Activated naive CD4-positive, alpha-beta T cell treated with anti-CD3 and anti-CD28 coated beads, Interleukin-2, amount 50 U/mL, for 24 hours (primary cell): ENCODE measurements at regions not wholly inside any gene's neighbourhood (a gene's known extent, or its start where the extent isn't known, plus 50 kb on each side); places are given as distances from the start of the nearest gene placed in this dataset.

Source experiments
- H3K27ac Mint-ChIP-seq: one replicate; pipeline ENCODE4 v1.8.0; 2021; ENCODE audit warnings: mild to moderate bottlenecking, mixed read lengths
- H3K27me3 Mint-ChIP-seq: one replicate; pipeline ENCODE4 v1.8.0; 2021; ENCODE audit warnings: mixed read lengths
- H3K36me3 Mint-ChIP-seq: one replicate; pipeline ENCODE4 v1.8.0; 2021; ENCODE audit warnings: mixed read lengths
- H3K4me1 Mint-ChIP-seq: one replicate; pipeline ENCODE4 v1.8.0; 2021; ENCODE audit warnings: mixed read lengths
- H3K4me3 Mint-ChIP-seq: one replicate; pipeline ENCODE4 v1.8.0; 2021; ENCODE audit warnings: mild to moderate bottlenecking, mixed read lengths
- H3K9me3 Mint-ChIP-seq: one replicate; pipeline ENCODE4 v1.8.0; 2021; ENCODE audit warnings: mixed read lengths

DNA sequence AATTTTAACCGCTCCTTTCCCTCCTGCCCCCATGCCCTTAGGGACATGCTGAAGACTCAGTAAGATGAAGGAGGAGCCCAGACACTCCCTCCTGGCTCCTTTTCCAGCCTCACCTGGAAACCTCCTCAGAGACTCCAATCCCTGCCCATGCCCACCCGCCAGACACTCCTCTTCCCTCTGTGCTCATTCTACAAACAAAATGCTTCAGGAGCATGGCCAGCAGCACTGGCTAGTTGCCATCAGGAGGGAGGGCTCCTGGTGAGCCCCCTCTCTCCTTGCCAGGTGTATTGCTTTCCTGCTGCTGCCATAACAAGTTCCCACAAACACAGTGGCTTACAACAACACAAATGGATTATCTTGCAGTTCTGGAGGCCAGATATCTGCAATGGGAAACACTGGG is 126.1 kb downstream of the PSMG1 start:
- Mint-ChIP-seq H3K4me1 (no peaks in the 10 kb centered on the region), H3K27me3 (no peaks in the 10 kb centered on the region), H3K4me3 (no peak overlapping the region), H3K36me3 (no peaks in the 10 kb centered on the region), H3K9me3 (no peaks in the 10 kb centered on the region), H3K27ac (no peak overlapping the region)

DNA sequence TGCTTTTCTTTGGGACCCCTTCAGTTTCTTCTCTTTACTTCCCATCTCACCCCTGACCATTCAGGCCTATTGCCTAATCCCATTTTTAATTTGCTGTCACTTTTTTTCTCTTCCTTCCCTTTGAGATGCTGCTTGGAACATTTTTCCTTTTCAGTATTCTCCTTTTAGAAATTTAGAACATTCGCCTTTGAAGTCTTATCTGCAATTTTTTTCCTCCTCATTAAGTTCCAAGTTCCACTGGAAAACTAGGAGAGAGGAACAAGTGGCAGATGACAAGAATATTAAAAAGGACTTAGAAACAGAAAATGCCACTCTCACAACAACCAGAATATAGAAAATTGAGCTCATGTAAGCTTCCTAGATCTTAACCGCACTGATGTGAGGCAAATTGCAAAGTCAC is 126.6 kb downstream of the PSMG1 start:
- Mint-ChIP-seq H3K36me3 (no peaks in the 10 kb centered on the region), H3K27me3 (no peaks in the 10 kb centered on the region), H3K27ac (no peak overlapping the region), H3K4me3 (no peak overlapping the region), H3K4me1 (no peaks in the 10 kb centered on the region), H3K9me3 (no peaks in the 10 kb centered on the region)

DNA sequence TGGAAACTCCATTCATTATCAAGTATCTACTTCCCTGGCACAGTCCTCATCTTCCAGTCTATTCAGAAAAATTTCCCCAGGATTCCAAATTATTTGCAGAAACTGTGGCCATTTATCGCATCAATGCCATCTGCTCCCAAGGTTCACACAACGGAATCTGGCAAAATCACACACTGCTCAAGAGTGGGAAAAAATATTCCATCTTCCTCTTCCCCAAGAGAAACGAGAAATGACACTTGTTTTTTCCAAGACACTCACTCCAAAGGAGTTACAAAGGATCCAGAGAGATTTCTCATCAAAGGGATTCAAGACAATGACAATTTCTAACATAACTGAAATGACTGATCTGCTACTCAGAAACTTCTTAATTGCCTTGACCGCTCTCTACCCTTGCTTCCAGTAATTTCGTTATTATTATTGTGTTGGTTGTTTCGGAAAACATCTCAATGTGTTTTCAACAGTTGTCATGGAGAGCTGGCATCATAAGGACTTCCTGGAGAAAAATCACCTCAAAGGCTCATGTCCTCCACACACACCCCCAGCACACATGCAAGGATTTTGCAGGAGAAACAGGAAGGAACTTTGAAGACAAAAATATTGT is 128.0 kb downstream of the PSMG1 start:
- no peaks in the 10 kb centered on the region for H3K27me3 Mint-ChIP-seq
- no peak overlapping the region for H3K4me3 Mint-ChIP-seq
- H3K27ac Mint-ChIP-seq = no peak overlapping the region
- H3K4me1 Mint-ChIP-seq = no peaks in the 10 kb centered on the region
- H3K36me3 Mint-ChIP-seq = no peaks in the 10 kb centered on the region
- H3K9me3 Mint-ChIP-seq = no peaks in the 10 kb centered on the region

DNA sequence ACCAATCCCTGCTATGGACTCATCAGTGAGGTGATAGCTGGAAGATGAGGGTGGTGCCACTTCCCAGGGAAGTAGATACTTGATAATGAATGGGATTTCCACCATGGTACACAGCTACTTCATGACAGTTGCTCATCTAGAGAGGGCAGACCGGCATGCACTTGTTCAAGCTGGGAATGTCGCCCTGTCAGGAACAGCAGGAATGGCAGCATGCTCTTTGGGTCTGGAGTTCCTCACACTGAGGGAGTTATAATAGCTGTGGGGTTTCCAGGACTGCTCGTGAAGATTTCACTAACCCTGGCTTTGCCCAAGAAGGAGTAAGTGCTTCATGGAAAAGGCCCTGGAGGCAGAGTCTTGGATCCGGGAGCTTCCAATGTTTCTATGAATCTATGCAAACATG is 129.2 kb downstream of the PSMG1 start:
- Mint-ChIP-seq H3K27me3 (no peaks in the 10 kb centered on the region), H3K4me3 (no peak overlapping the region), H3K4me1 (no peaks in the 10 kb centered on the region), H3K36me3 (no peaks in the 10 kb centered on the region), H3K9me3 (no peaks in the 10 kb centered on the region), H3K27ac (no peak overlapping the region)

DNA sequence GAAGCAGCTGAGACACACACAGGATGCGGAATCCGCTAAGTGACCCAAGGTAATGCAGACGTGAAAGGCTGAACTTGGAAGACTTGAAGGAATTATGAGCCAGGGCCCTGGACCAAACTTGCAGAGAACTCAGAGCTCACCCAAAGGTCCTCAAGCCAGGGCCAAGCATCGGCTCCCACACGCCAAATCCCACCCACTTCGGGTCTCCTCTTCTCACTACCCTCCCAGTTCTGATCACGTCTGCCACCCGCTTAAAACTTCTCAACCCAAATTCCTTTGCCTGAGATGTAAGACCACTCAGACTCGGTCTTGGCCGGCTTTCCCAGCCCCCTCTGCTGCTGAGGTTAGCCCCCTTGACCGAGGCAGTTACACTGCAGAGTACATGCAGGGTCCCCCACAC is 130.1 kb downstream of the PSMG1 start:
- no peaks in the 10 kb centered on the region for H3K27me3 Mint-ChIP-seq
- no peaks in the 10 kb centered on the region for H3K4me1 Mint-ChIP-seq
- H3K27ac Mint-ChIP-seq = no peak overlapping the region
- H3K9me3 Mint-ChIP-seq = no peaks in the 10 kb centered on the region
- H3K4me3 Mint-ChIP-seq = no peak overlapping the region
- H3K36me3 Mint-ChIP-seq = no peaks in the 10 kb centered on the region

DNA sequence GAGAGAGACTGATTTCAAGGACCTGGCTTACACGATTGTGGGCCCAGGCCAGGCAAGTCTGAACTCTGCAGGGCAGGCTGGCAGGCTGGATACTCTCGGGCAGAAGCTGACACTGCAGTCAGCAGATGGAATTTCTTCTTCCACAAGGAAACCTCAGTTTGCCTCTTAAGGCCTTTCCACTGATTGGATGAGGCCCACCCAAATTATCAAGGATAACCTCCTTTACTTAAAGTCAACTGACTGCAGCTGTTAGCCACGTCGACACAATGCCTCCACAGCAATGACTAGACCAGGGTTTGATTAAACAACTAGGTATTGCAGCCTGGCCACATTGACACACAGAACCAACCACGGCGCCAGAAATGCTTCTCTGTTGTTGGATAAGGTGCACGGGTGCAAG is 130.5 kb downstream of the PSMG1 start:
- Mint-ChIP-seq H3K4me3 (no peak overlapping the region), H3K36me3 (no peaks in the 10 kb centered on the region), H3K4me1 (no peaks in the 10 kb centered on the region), H3K27ac (no peak overlapping the region), H3K27me3 (no peaks in the 10 kb centered on the region), H3K9me3 (no peaks in the 10 kb centered on the region)

GRCh38 chr21:39051588-39051949 is 131.7 kb downstream of the PSMG1 start:
- no peaks in the 10 kb centered on the region for H3K36me3 Mint-ChIP-seq
- no peak overlapping the region for H3K27ac Mint-ChIP-seq
- H3K27me3 Mint-ChIP-seq = no peaks in the 10 kb centered on the region
- no peaks in the 10 kb centered on the region for H3K9me3 Mint-ChIP-seq
- no peaks in the 10 kb centered on the region for H3K4me1 Mint-ChIP-seq
- H3K4me3 Mint-ChIP-seq = no peak overlapping the region

GRCh38 chr21:39050841-39051587 is 132.2 kb downstream of the PSMG1 start:
- H3K27ac Mint-ChIP-seq = no peak overlapping the region
- peaks cover 1% of the 10 kb centered on the region for H3K27me3 Mint-ChIP-seq
- no peaks in the 10 kb centered on the region for H3K9me3 Mint-ChIP-seq
- no peak overlapping the region for H3K4me3 Mint-ChIP-seq
- H3K4me1 Mint-ChIP-seq = no peaks in the 10 kb centered on the region
- H3K36me3 Mint-ChIP-seq = no peaks in the 10 kb centered on the region

- no peak overlapping the region for H3K27ac Mint-ChIP-seq
- no peaks in the 10 kb centered on the region for H3K4me1 Mint-ChIP-seq
- peaks cover 1% of the 10 kb centered on the region for H3K27me3 Mint-ChIP-seq
- H3K36me3 Mint-ChIP-seq = no peaks in the 10 kb centered on the region
- no peaks in the 10 kb centered on the region for H3K9me3 Mint-ChIP-seq
- no peak overlapping the region for H3K4me3 Mint-ChIP-seq
These were observed 134.7 kb downstream of the PSMG1 start for GRCh38 chr21:39048574-39048973.

DNA sequence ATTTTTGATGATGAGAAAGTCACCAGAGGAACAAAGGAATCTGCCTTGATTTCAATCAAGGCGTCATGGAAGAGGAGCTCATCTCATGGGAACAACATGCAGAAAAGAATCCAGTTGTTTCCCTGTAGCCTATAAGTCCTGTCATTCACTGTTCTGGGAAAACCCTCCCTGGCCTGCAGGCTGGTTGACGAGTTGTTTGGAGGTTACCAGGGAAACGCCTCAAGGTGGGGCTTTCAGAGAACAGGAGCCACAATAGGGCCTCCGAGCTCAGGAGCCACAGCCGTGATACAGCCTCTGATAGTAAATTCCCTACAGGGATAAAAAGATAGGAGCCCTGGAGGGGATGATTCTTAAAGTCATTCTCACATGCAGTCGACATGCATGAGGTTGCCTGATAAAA is 135.2 kb downstream of the PSMG1 start:
- Mint-ChIP-seq H3K36me3 (no peaks in the 10 kb centered on the region), H3K4me1 (no peaks in the 10 kb centered on the region), H3K4me3 (no peak overlapping the region), H3K27ac (no peak overlapping the region), H3K9me3 (no peaks in the 10 kb centered on the region), H3K27me3 (peaks cover 1% of the 10 kb centered on the region)

DNA sequence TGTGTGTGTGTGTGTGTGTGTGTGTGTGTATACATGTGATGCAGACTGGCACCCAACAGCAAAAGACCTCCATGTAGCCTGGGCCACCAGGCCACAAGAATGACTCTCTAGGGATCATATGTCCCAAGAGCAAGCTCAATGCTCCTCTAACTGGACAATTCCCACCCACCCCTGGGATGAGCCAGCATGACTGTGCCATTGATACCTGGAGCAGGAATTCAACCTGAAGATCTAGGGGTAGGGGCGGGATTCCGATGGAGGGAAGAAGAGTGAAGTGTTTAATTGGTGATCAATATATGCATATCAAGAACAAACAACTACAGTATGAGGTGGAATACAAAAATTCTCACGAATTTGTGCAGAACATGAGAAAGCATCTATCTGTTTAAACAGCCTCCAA is 136.2 kb downstream of the PSMG1 start:
- no peaks in the 10 kb centered on the region for H3K9me3 Mint-ChIP-seq

GRCh38 chr21:39046236-39046916 is 136.9 kb downstream of the PSMG1 start:
- Mint-ChIP-seq H3K27ac (no peak overlapping the region), H3K36me3 (no peaks in the 10 kb centered on the region), H3K27me3 (peaks cover 1% of the 10 kb centered on the region), H3K4me1 (no peaks in the 10 kb centered on the region), H3K4me3 (no peak overlapping the region), H3K9me3 (no peaks in the 10 kb centered on the region)

More for the DNA sequence above, 136.2 kb downstream of the PSMG1 start:
- H3K27me3 Mint-ChIP-seq = peaks cover 1% of the 10 kb centered on the region
- H3K27ac Mint-ChIP-seq = no peak overlapping the region
- no peak overlapping the region for H3K4me3 Mint-ChIP-seq
- no peaks in the 10 kb centered on the region for H3K4me1 Mint-ChIP-seq
- no peaks in the 10 kb centered on the region for H3K36me3 Mint-ChIP-seq

- H3K36me3 Mint-ChIP-seq = no peaks in the 10 kb centered on the region
- no peaks in the 10 kb centered on the region for H3K9me3 Mint-ChIP-seq
- peaks cover 12% of the 10 kb centered on the region for H3K4me1 Mint-ChIP-seq
- peaks cover 2% of the 10 kb centered on the region for H3K27me3 Mint-ChIP-seq
- H3K4me3 Mint-ChIP-seq = no peak overlapping the region
- H3K27ac Mint-ChIP-seq = no peak overlapping the region
These were observed 141.4 kb downstream of the PSMG1 start for GRCh38 chr21:39041816-39042215.

GRCh38 chr21:39040494-39041110 is 142.6 kb downstream of the PSMG1 start:
- Mint-ChIP-seq H3K9me3 (no peaks in the 10 kb centered on the region), H3K27ac (no peak overlapping the region), H3K4me3 (no peak overlapping the region), H3K36me3 (no peaks in the 10 kb centered on the region), H3K27me3 (peaks cover 6% of the 10 kb centered on the region), H3K4me1 (peaks cover 12% of the 10 kb centered on the region)

DNA sequence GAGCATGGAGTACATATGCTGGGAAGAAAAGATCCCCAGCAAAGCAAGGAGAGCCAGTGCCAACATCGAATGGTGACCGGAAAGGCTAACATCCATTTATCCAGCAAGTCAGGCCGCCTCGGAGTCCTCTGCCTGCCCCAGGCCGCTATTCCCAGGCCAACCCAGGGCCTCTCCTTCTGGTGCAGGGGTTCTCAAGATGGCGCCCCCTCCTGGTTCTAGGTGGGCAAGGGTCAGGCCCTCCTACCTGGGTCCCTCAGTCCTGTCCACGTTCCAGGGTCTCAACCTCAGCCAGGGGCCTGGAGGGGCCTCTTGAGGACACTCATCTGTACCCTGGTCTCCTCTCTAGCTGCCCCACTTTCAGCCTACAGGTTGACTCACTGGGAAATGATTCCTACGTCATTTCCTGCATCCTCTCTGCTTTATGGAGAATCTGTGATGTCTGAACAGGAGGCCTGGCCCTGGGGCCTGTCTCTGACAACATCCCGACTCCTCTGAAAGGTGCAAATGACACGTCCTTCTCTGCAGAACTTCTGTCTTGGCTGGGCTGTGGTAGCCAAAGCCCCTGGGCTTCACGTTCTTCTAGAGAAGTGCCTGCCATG is 145.3 kb downstream of the PSMG1 start:
- H3K4me1 Mint-ChIP-seq = peaks cover 19% of the 10 kb centered on the region
- H3K4me3 Mint-ChIP-seq = no peak overlapping the region
- H3K27ac Mint-ChIP-seq = no peak overlapping the region
- H3K27me3 Mint-ChIP-seq = peaks cover 10% of the 10 kb centered on the region
- H3K9me3 Mint-ChIP-seq = no peaks in the 10 kb centered on the region
- no peaks in the 10 kb centered on the region for H3K36me3 Mint-ChIP-seq

DNA sequence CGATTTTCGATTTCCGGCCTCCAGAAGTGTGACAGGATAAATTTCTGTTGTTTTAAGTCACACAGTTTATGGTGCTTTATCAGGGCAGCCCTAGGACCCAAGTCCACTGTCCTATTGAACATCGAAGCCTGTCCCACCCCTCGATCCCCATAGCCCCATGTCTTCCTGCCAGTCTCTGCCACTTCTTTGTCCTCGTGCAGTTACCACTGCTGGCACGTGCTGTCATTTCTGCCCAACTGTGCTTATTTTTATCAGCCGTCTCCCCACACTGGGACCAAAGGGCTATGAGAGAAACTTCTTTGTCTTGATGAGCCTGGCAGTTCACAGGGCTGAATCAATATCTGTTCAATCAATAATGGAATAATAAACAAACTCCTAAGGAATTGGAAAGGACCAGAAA is 146.7 kb downstream of the PSMG1 start:
- Mint-ChIP-seq H3K27me3 (peaks cover 13% of the 10 kb centered on the region), H3K4me1 (peaks cover 19% of the 10 kb centered on the region), H3K36me3 (no peaks in the 10 kb centered on the region), H3K9me3 (no peaks in the 10 kb centered on the region), H3K4me3 (no peak overlapping the region), H3K27ac (no peak overlapping the region)
